GM21360 (cell line): ENCODE measurements at regions not wholly inside any gene's neighbourhood (a gene's known extent, or its start where the extent isn't known, plus 50 kb on each side); places are given as distances from the start of the nearest gene placed in this dataset.

Experiments used
- ATAC-seq: cut with Tn5 transposase; IDR thresholded peaks from one replicate; pipeline ENCODE4 v1.9.1; 2021; ENCODE audit warnings: mild to moderate bottlenecking, moderate library complexity; ENCODE audit not compliant: unreplicated experiment

DNA sequence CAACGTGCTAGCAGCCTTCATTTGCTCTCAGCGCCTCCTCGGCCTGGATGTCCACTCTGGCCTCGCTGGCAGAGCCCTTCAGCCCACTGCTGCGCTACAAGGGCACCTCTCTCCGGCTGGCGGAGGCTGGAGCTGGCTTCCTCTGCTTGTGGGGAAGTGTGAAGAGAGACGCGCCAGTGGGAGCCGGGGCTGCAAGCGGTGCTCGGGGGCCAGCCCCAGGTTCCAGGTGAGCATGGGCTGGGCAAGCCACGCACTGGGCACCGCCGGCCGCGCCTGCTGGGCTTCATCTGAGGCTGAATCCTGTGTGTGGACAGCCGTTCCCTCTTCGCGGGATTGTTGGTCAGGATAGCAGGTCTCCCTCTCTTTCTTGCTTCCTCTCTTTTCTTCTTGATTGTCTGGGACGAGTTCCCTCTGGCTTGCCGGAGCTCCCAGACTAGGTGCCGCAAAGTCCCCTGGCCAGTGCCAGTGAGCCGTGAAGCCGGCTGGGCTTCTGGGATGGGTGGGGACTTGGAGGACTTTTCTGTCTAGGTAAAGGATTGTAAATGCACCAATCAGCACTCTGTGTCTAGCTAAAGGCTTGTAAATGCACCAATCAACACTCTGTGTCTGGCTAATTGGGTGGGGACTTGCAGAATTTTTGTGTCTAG is 165.0 kb downstream of the HEPH start:
- no peak for ATAC-seq

DNA sequence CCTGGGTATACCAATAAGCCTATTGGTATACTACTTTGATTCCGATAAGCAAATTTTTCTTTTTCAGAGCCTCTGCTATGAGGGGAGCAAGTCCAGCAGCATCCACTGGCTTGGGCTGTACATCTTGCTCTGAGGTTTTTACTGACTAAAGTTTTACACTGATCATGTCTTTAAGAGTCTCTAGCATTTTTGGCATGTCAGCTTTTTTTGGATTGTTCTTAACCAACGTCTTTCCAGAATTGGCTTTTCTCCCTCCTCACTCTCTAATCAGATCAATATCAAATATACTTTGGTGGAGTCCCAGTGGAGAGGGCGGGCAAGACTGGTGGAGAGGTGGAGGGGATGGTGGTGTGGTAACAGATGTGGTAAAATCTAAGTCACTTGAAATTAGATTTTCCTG is 196.8 kb downstream of the HEPH start:
- ATAC-seq, result no peak

DNA sequence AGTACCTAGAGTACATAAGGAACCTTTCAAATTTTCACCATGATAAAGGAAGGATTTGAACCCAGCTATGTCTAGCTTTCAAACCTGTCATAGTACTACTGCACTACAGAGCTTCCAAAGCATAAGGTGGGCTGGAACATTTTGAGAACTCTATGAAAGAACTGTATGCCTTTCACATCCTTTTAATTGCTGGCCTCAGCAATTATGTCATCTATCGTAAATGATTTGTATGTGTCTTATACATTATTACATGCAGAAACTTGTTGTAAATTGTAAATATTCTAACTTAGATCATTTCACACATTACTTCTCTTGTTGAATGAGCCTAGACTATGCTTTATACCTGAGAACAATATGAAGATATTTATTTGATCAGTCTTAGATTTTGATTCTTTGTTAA is 220.7 kb downstream of the HEPH start:
- ATAC-seq, result no peak

DNA sequence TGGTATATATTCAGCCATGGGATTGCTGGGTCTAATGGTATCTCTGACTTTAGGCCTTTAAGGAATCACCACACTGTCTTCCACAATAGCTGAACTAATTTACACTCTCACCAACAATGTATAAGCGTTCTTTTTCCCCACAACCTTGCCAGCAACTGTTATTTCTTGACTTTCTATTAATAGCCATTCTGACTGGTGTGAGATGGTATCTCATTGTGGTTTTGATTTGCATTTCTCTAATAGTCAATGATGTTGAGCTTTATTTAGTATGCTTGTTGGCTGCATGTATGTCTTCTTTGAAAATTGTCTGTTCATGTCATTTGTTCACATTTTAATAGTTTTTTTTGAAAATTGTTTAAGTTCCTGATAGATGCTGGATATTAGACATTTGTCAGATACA is 235.2 kb downstream of the HEPH start:
- no peak for ATAC-seq

DNA sequence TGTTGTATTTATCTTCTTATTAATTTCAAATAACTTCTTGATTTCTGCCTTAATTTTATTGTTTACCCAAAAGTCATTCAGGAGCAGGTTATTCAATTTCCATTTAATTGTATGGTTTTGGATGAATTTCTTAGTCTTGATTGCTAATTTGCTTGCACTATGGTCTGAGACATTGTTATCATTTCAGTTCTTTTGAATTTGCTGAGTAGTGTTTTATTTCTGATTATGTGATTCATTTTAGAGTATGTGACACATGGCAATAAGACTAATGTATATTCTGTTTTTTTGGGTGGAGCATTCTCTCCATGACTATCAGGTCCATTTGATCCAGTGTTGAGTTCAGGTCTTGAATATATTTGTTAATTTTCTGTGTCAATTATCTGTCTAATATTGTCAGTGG is 236.7 kb downstream of the EDA2R start:
- ATAC-seq, result no peak

DNA sequence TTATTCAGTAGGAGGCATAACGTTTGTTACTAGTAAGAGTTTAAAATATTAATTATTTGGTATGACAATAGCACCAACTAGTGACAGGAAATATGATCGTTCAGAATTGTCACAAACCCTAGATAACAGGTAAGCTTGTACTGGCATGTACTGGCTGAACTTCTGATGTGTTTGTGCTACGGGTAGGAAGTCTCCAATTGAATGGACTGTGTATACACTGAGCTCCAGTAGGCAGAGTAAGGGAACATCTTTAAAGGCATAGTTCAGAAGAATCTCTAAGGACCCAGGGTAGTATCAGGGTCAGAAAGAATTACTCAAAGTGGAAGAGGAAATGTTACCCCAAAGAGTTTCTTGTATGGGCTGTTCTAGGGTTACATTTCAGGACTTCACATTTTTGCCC is 230.4 kb downstream of the EDA2R start:
- ATAC-seq, result peak; percentile 76

DNA sequence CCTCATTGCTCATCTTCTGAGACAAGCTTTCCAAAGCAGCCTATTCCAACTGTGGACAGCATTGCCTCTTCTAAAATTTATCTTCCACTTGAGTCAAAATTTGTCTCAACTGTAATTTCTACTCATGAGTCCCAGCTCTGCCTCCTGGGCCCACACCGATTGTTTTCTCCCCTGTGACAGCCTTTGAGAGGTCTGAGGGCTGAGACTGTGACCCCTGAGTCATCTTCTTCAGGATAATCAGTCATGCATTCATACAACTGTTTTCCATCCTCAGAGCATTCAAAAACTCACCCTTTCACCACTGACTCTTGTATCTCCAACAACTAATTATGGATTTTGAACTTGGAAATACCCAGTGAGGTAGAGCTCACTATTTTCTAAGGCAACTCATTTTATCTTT is 228.1 kb downstream of the EDA2R start:
- ATAC-seq, result no peak
